ENCODE measurements at regions not wholly inside any gene's neighbourhood (a gene's known extent, or its start where the extent isn't known, plus 50 kb on each side); places are given as distances from the start of the nearest gene placed in this dataset.

GRCh38 chr2:200013906-200014305 is 58.5 kb downstream of the MAIP1 start:
- H3K9me3 ChIP-seq = peaks cover 23% of the 10 kb centered on the region
- H3K27ac ChIP-seq = no peak overlapping the region
- TF ChIP-seq Cebpa-rat (IDR thresholded peaks at IDR 0.05) = no peak
- peaks cover 16% of the 10 kb centered on the region for H3K4me1 ChIP-seq
- no peaks in the 10 kb centered on the region for H3K27me3 ChIP-seq
- no peak overlapping the region for H3K4me3 ChIP-seq
- H3K36me3 ChIP-seq = no peaks in the 10 kb centered on the region
- no peaks in the 10 kb centered on the region for H4K20me1 ChIP-seq
- H3K9ac ChIP-seq = no peak overlapping the region
- no peak overlapping the region for H3K4me2 ChIP-seq

DNA sequence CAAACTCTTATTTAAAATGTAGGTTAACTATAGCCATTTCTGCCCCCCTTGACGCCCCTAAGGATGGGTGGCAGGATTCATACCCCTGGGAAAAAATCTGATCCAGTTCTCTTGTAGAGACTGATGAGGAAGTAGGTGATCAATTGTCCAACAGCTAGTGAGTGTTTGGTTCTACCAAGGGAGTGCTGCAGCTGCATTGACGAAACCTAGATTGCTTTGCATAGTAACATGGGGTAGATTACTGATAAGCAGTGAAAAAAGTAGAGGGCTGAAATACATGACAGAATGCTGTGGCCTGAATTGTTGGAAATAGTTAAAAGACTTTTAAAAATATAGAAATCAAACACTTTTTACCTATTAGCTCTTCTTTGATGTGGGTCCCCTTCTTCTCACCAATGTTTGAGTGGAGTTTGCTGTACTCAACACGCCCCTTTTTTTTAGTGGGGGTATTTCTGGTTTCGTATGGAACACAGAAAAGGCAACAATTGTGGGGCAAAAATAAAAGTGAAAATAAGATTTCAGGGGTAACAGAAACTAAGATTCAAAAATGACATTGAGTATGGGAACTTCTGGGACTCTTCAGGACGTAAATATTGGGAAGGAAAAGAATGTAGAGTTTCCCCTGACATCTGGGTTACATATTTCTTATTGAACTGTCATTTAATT is 66.2 kb downstream of the MAIP1 start:
- TF ChIP-seq Cebpa-rat (IDR thresholded peaks at IDR 0.05) = no peak
- H3K4me3 ChIP-seq = no peak overlapping the region
- H3K9ac ChIP-seq = no peak overlapping the region
- H4K20me1 ChIP-seq = no peaks in the 10 kb centered on the region
- H3K36me3 ChIP-seq = no peaks in the 10 kb centered on the region
- H3K9me3 ChIP-seq = peaks cover 9% of the 10 kb centered on the region
- peaks cover 28% of the 10 kb centered on the region for H3K4me1 ChIP-seq
- H3K27me3 ChIP-seq = no peaks in the 10 kb centered on the region
- no peak overlapping the region for H3K4me2 ChIP-seq
- H3K27ac ChIP-seq = no peak overlapping the region

DNA sequence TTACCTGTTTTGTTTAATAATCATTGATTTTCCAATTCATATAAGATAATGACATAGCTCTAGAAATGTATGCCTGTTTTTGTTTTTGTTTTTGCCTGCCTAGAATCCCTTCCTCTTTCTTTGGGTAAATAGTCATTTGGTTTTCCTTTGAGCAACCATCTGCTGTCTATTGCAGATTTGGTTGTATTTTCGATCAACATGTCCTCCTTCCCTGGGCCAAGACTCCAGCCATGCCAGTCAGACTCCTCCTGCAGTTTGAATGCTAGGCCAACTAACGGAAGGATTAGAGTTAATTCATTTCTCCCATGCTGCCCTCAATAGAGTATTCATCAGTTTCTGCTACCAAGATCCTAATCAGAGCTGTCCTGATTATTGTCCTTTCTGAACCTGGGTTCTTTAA is 67.1 kb downstream of the MAIP1 start:
- Histone ChIP-seq H3K9me3 (peaks cover 6% of the 10 kb centered on the region; the same call in 1 of the 2 replicates), H3K9ac (no peak overlapping the region), H3K36me3 (no peaks in the 10 kb centered on the region), H3K27me3 (no peaks in the 10 kb centered on the region), H3K4me2 (no peak overlapping the region), H3K4me3 (no peak overlapping the region), H3K4me1 (peaks cover 22% of the 10 kb centered on the region), H4K20me1 (no peaks in the 10 kb centered on the region), H3K27ac (no peak overlapping the region)
- no peak for TF ChIP-seq Cebpa-rat (IDR thresholded peaks at IDR 0.05)

GRCh38 chr2:200023570-200023969 is 68.2 kb downstream of the MAIP1 start:
- H4K20me1 ChIP-seq = no peaks in the 10 kb centered on the region
- 0 out of 2 replicates have a peak, but pooled peaks cover 6% of the 10 kb centered on the region for H3K9me3 ChIP-seq
- H3K4me3 ChIP-seq = no peak overlapping the region
- H3K27me3 ChIP-seq = no peaks in the 10 kb centered on the region
- H3K4me2 ChIP-seq = no peak overlapping the region
- peaks cover 12% of the 10 kb centered on the region for H3K4me1 ChIP-seq
- H3K9ac ChIP-seq = no peak overlapping the region
- TF ChIP-seq Cebpa-rat (IDR thresholded peaks at IDR 0.05) = no peak
- H3K36me3 ChIP-seq = no peaks in the 10 kb centered on the region
- no peak overlapping the region for H3K27ac ChIP-seq

DNA sequence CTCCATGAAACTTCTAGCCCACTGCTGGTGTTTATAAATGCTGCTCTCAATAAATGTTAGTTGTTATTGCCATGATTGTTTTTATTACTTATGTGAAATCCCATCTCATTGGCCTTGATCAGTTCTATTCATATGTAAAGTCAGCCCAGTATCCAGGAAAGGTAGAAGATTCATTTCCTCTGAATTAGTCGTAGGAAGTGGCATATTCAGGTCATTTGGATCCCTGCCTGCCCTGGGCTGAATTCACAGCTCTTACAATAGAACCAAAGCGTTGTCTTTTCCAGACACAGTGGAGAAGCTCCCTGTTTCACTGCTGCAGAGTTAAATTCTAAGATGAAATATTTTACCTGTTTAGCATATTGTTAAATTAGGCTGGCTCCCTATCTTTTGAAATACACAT is 70.3 kb downstream of the MAIP1 start:
- H4K20me1 ChIP-seq = no peaks in the 10 kb centered on the region
- TF ChIP-seq Cebpa-rat (IDR thresholded peaks at IDR 0.05) = no peak
- no peak overlapping the region for H3K4me2 ChIP-seq
- H3K27ac ChIP-seq = no peak overlapping the region
- H3K9me3 ChIP-seq = 0 out of 2 replicates have a peak, but pooled peaks cover 6% of the 10 kb centered on the region
- H3K36me3 ChIP-seq = no peaks in the 10 kb centered on the region
- H3K4me1 ChIP-seq = peaks cover 22% of the 10 kb centered on the region
- no peak overlapping the region for H3K4me3 ChIP-seq
- no peaks in the 10 kb centered on the region for H3K27me3 ChIP-seq
- H3K9ac ChIP-seq = no peak overlapping the region

- H3K27me3 ChIP-seq = no peaks in the 10 kb centered on the region
- no peak overlapping the region for H3K4me2 ChIP-seq
- H3K36me3 ChIP-seq = no peaks in the 10 kb centered on the region
- no peaks in the 10 kb centered on the region for H4K20me1 ChIP-seq
- no peak overlapping the region for H3K9ac ChIP-seq
- no peak overlapping the region for H3K27ac ChIP-seq
- TF ChIP-seq Cebpa-rat (IDR thresholded peaks at IDR 0.05) = no peak
- H3K4me3 ChIP-seq = no peak overlapping the region
- H3K4me1 ChIP-seq = peaks cover 22% of the 10 kb centered on the region
- H3K9me3 ChIP-seq = 0 out of 2 replicates have a peak, but pooled peaks cover 6% of the 10 kb centered on the region
Observed at GRCh38 chr2:200026332-200027230, 71.2 kb downstream of the MAIP1 start.

DNA sequence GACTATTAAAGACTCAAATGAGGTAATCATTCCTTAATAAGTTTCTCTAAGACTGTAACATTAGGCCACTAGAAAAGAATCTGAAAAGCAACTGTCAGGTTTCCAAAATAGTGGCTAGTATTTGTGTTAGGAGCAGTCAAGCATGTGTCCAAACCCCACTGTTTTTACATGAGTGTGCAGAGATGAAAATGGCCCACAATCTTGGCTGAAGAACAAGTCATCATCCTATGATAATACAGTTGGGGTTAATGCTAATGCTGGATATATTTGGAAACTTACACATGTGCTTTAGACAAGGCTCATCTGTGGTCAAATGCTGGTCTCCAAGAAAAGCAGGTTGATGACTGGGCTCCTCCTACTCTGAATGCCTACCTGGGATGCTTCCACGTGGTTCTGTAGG is 73.6 kb downstream of the MAIP1 start:
- no peak for TF ChIP-seq Cebpa-rat (IDR thresholded peaks at IDR 0.05)
- Histone ChIP-seq H3K27ac (no peak overlapping the region), H3K4me1 (peaks cover 22% of the 10 kb centered on the region), H3K4me2 (peak overlapping the region; percentile 27; the same call in 1 of the 2 replicates), H4K20me1 (no peaks in the 10 kb centered on the region), H3K4me3 (no peak overlapping the region), H3K36me3 (no peaks in the 10 kb centered on the region), H3K9me3 (0 out of 2 replicates have a peak, but pooled peaks cover 6% of the 10 kb centered on the region), H3K27me3 (no peaks in the 10 kb centered on the region), H3K9ac (no peak overlapping the region)

- Histone ChIP-seq H3K4me2 (no peak overlapping the region), H3K27me3 (no peaks in the 10 kb centered on the region), H3K4me1 (peaks cover 11% of the 10 kb centered on the region), H3K9me3 (no peaks in the 10 kb centered on the region), H4K20me1 (no peaks in the 10 kb centered on the region), H3K27ac (no peak overlapping the region), H3K4me3 (no peak overlapping the region), H3K9ac (no peak overlapping the region), H3K36me3 (no peaks in the 10 kb centered on the region)
- no peak for TF ChIP-seq Cebpa-rat (IDR thresholded peaks at IDR 0.05)
Observed at GRCh38 chr2:200032895-200033294, 77.5 kb downstream of the MAIP1 start.

- no peak for TF ChIP-seq Cebpa-rat (IDR thresholded peaks at IDR 0.05)
Observed at GRCh38 chr2:200033929-200034328, 78.5 kb downstream of the MAIP1 start.

DNA sequence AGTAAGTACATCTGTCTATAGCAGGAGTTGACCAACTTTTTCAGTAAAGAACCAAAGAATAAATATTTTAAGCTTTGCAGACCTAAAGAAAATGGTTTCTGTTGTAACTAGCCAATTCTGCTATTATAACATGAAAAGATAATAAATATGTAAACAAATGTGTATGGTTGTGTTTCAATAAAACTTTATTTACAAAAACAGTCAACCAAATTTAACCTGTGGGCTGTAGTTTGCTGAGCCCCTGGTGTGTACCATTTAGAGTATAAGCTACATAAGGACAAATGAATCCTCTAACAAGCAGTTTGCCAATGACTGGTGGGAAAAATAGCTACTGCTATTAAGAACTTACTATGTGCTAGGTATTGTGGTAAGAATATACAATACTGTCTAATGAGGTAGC is 79.4 kb downstream of the MAIP1 start:
- no peak overlapping the region for H3K9ac ChIP-seq
- no peaks in the 10 kb centered on the region for H3K4me1 ChIP-seq
- no peaks in the 10 kb centered on the region for H3K36me3 ChIP-seq
- H4K20me1 ChIP-seq = no peaks in the 10 kb centered on the region
- TF ChIP-seq Cebpa-rat (IDR thresholded peaks at IDR 0.05) = no peak
- H3K27me3 ChIP-seq = no peaks in the 10 kb centered on the region
- no peak overlapping the region for H3K27ac ChIP-seq
- H3K4me2 ChIP-seq = no peak overlapping the region
- no peak overlapping the region for H3K4me3 ChIP-seq
- H3K9me3 ChIP-seq = no peaks in the 10 kb centered on the region

More at GRCh38 chr2:200033929-200034328, 78.5 kb downstream of the MAIP1 start:
- Histone ChIP-seq H4K20me1 (no peaks in the 10 kb centered on the region), H3K4me3 (no peak overlapping the region), H3K27me3 (no peaks in the 10 kb centered on the region), H3K27ac (no peak overlapping the region), H3K9ac (no peak overlapping the region), H3K4me1 (peaks cover 7% of the 10 kb centered on the region), H3K36me3 (no peaks in the 10 kb centered on the region), H3K4me2 (no peak overlapping the region), H3K9me3 (no peaks in the 10 kb centered on the region)

Data from BLaER1 (cell line).